HEK293T (cell line): ENCODE measurements at regions not wholly inside any gene's neighbourhood (a gene's known extent, or its start where the extent isn't known, plus 50 kb on each side); places are given as distances from the start of the nearest gene placed in this dataset.

Experiments
- CTCF ChIA-PET: fragments of 350-600 bp; formaldehyde crosslinking; extraction: SDS; loops from one replicate; lab custom pipeline; 2021; ENCODE audit warnings: antibody characterized with exemption, inconsistent platforms; lab: Yijun Ruan, JAX
- POLR2A ChIA-PET: fragments of 350-600 bp; formaldehyde crosslinking; extraction: SDS; loops from one replicate; lab custom pipeline; 2020; ENCODE audit warnings: antibody characterized with exemption, inconsistent platforms; lab: Yijun Ruan, JAX
- DNase-seq: peaks from one replicate; pipeline ENCODE4 v3.0.0; 2012; ENCODE audit warnings: mixed read lengths; ENCODE audit errors: extremely low spot score
- ARNT ChIP-seq: fragments of 450-650 bp; IDR thresholded peaks from 2 replicates; pipeline ENCODE4 v1.6.1; 2017; ENCODE audit warnings: mild to moderate bottlenecking
- BHLHE40 ChIP-seq: fragments of 450-650 bp; IDR thresholded peaks from 2 replicates; pipeline ENCODE4 v1.6.1; 2016; ENCODE audit warnings: mild to moderate bottlenecking, moderate library complexity, borderline replicate concordance
- CTBP1 ChIP-seq: fragments of 450-650 bp; IDR thresholded peaks from 2 replicates; pipeline ENCODE4 v1.6.1; 2016; ENCODE audit warnings: borderline replicate concordance
- ELF4 ChIP-seq: fragments of 450-650 bp; IDR thresholded peaks from 2 replicates; pipeline ENCODE4 v1.6.1; 2017; ENCODE audit warnings: antibody characterized with exemption
- FOXA1 ChIP-seq: fragments of 450-650 bp; IDR thresholded peaks from 2 replicates; pipeline ENCODE4 v1.6.1; 2016; ENCODE audit warnings: mild to moderate bottlenecking
- FOXK2 ChIP-seq: fragments of 450-650 bp; IDR thresholded peaks from 2 replicates; pipeline ENCODE4 v1.6.1; 2016; ENCODE audit warnings: mild to moderate bottlenecking
- FOXM1 ChIP-seq: fragments of 450-650 bp; IDR thresholded peaks from 2 replicates; pipeline ENCODE4 v1.6.1; 2017; ENCODE audit warnings: mild to moderate bottlenecking, borderline replicate concordance
- HDGF ChIP-seq: fragments of 450-650 bp; IDR thresholded peaks from 2 replicates; pipeline ENCODE4 v1.6.1; 2017; ENCODE audit warnings: antibody characterized with exemption, borderline replicate concordance
- L3MBTL2 ChIP-seq: fragments of 450-650 bp; conservative IDR thresholded peaks from 2 replicates; pipeline ENCODE4 v1.6.1; 2016; ENCODE audit warnings: mild to moderate bottlenecking
- LEF1 ChIP-seq: fragments of 450-650 bp; IDR thresholded peaks from 2 replicates; pipeline ENCODE4 v1.6.1; 2017; ENCODE audit warnings: mild to moderate bottlenecking, borderline replicate concordance
- NFRKB ChIP-seq: fragments of 450-650 bp; IDR thresholded peaks from 2 replicates; pipeline ENCODE4 v1.6.1; 2016; ENCODE audit warnings: mild to moderate bottlenecking, moderate library complexity
- SP1 ChIP-seq: fragments of 450-650 bp; IDR thresholded peaks from 2 replicates; pipeline ENCODE4 v1.6.1; 2017
- SUZ12 ChIP-seq: fragments of 450-650 bp; IDR thresholded peaks from 2 replicates; pipeline ENCODE4 v1.6.1; 2016; ENCODE audit warnings: mild to moderate bottlenecking
- TARDBP ChIP-seq: fragments of 450-650 bp; IDR thresholded peaks from 2 replicates; pipeline ENCODE4 v1.6.1; 2016
- ZNF384 ChIP-seq: fragments of 450-650 bp; IDR thresholded peaks from 2 replicates; pipeline ENCODE4 v1.6.1; 2016
- TF ChIP-seq, protein P1 (sequence below): fragments of 450-650 bp; IDR thresholded peaks from 2 replicates; pipeline ENCODE4 v1.6.1; 2016

DNA sequence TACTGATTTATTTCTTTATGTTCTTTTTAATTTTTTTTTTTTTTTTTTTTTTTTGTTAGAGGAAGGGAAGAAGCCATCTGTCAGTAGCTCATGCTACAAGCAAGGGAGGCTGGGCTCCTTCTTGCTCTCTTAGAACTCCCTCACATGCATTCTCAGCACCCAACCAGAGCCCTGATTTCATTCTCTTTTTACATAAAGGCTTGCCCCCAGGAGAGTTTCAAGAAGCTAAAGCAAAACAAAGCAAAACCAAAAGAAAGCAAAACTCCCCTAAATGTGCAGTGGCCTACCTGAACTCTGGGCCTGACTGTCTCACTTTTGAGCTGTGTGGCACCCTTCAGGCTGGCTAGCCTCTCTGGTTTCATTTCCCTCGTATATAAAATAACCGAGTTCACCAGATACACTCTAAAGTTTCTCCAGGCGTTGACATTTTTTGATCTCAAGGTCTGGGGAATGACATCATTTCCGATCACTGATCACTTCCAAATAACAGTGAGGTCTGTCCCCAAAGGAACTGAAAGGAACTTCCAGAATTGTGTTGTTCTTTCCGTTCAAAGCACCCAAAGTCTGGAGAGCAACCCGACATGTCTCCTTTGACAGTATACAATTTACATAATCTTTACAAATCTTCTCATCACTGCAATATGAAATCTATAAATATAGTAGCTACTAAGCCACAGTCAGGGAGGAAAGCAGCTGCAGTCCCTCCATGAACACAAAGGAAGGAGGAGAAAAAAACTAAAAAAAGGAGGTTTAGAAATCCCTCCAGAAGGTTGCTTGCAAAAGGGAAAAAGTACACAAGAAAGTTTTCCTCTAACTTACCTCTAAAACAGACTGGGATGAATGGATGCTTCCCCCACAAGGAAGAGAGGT lies 145.6 kb upstream of the NCK2 start:
- DNase-seq = no peak
- TF ChIP-seq ZNF384 (no peak), NFRKB (no peak), BHLHE40 (no peak)
- ChIA-PET CTCF (no interaction called here), POLR2A (no interaction called here)

DNA sequence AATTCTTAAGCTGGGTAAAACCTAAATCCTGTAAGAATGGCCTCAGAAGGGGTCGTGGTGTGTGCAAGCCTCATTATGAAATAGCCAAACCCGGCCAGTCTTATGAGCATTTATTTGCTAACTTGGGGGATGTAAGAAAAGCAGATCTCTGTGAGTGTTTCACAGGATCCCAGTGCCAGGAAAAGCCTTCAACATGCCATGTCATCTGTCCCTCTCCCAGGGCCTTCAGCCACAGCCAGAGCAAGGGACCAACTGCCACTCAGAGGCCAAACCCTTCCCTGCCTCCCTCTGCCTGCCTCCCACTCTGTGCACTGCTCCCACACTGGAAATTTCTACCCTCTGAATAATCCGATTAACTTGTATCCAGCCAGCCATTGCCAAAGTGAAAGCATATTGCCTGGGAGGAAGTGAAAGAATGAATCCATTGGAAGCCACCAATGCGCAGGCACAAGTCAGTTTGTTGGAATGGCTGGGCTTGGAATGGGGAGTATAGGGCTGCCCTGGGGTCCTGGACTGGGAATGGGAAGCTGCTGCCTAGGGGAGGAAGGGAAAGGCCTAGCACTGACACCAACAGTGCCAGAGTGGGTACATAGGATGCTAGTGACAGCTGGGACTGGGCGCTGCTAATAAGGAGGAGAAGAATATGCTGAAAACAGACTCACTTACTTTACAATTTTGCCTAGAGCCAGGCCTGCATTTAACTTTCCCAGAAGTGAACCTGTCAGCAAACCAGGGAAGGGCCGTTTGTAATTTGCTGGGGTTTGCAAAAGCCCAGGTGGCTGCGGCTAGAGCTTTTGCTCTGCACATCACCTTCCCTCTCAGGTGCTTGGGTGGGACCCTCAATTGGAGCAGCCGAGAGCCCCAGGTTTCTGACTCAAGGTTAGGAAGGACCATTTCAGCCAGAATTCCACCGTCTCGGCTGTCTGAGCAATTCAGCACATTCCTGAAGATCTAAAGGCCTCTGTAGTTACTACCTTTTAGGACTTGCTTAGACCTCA lies 146.6 kb upstream of the NCK2 start:
- no peak for TF ChIP-seq L3MBTL2
- no peak for TF ChIP-seq FOXM1
- TF ChIP-seq ELF4 = no peak
- TF ChIP-seq, protein P1, sequence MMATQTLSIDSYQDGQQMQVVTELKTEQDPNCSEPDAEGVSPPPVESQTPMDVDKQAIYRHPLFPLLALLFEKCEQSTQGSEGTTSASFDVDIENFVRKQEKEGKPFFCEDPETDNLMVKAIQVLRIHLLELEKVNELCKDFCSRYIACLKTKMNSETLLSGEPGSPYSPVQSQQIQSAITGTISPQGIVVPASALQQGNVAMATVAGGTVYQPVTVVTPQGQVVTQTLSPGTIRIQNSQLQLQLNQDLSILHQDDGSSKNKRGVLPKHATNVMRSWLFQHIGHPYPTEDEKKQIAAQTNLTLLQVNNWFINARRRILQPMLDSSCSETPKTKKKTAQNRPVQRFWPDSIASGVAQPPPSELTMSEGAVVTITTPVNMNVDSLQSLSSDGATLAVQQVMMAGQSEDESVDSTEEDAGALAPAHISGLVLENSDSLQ = no peak
- no peak for TF ChIP-seq ZNF384
- no peak for TF ChIP-seq NFRKB
- TF ChIP-seq SUZ12 = no peak
- no peak for TF ChIP-seq SP1
- no peak for TF ChIP-seq CTBP1
- TF ChIP-seq LEF1 = no peak
- no peak for TF ChIP-seq FOXA1
- no peak for TF ChIP-seq FOXK2
- TF ChIP-seq HDGF = no peak
- TF ChIP-seq BHLHE40 = no peak
- no peak for DNase-seq
- ChIA-PET POLR2A (no interaction called here), CTCF (no interaction called here)

DNA sequence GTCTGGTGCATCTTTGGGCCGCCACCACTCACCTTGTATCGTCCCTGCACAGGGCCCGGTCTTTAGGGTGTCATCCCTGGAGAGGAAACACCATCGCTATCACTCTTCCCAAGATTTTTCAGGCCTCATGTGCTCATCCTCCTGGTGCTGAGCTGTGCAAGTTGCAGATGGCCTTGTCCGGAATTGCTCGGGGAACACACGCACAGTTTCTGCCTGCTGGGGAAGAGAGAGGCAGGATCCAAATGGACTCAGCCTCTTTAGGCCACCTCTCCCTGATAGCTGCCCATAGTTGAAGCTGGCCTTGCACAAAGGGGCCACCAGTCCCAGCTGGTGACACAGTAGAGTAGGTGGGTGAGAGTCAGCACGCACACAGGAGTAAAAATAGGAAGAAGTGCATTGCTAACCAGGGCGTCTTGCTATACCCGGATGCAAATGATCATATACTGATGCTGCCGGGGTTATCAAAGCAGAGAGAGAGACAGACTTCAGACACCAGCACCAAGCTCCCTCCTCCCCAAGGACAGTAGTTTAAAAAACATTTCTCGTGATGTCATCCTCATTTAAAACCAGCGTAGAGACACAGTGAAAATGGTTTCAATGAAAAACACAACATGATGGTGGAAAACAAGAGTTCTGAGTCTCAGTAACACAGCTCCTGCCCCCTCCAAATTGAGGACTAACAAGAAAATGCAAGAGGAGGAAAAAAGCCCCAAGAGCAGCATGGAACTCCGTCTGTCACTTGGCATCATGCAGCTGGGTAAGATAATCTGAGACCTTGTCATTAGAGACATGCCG lies 147.5 kb upstream of the NCK2 start:
- TF ChIP-seq LEF1 (no peak), ZNF384 (no peak), FOXA1 (no peak), FOXK2 (no peak), ELF4 (no peak), ARNT (no peak), CTBP1 (no peak)
- TF ChIP-seq, protein P1 = no peak
- CTCF ChIA-PET = interaction anchor here (0.6 to 1.5 kb wide), 4 partner anchors 14 to 1495 kb away, joined by 3 to 6 read pairs (median 4); no protein-coding TSS in a partner anchor
- no peak for DNase-seq
- POLR2A ChIA-PET = no interaction called here

DNA sequence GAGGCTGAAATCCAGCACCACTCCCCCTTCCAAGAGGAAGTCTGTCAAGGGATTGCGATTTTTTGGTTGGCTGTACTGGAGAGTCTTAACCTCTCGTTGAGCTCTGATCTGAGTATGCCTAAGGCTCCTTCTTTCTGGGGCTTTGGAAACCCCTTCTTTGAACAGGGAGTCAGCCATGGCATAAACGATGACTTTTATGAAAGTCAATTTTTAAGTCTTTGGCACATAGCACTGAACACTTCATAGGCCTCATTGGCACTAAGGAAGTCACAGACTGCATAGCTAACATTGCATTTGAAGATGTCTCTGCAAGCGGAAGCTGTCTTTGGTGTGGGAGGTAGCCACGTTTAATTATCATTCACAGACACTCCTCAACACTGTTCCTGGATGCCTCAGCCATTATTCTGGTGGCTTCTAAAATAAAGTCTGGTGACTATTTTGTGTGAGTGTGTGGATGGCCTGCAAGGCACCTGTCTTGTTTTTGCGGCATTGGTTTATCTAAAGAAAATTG lies 148.2 kb upstream of the NCK2 start:
- TF ChIP-seq ZNF384 = no peak
- TF ChIP-seq ELF4 = no peak
- TF ChIP-seq FOXM1 = no peak
- TF ChIP-seq, protein P1 = no peak
- no peak for TF ChIP-seq CTBP1
- TF ChIP-seq L3MBTL2 = no peak
- TF ChIP-seq ARNT = no peak
- no peak for TF ChIP-seq BHLHE40
- no peak for TF ChIP-seq NFRKB
- no peak for TF ChIP-seq SUZ12
- TF ChIP-seq LEF1 = no peak
- TF ChIP-seq FOXA1 = no peak
- TF ChIP-seq SP1 = no peak
- no peak for TF ChIP-seq HDGF
- TF ChIP-seq FOXK2 = no peak
- no peak for TF ChIP-seq TARDBP
- CTCF ChIA-PET = interaction anchor here (0.6 to 1.5 kb wide), 4 partner anchors 13 to 1494 kb away, joined by 3 to 6 read pairs (median 4); no protein-coding TSS in a partner anchor
- POLR2A ChIA-PET = no interaction called here
- no peak for DNase-seq

DNA sequence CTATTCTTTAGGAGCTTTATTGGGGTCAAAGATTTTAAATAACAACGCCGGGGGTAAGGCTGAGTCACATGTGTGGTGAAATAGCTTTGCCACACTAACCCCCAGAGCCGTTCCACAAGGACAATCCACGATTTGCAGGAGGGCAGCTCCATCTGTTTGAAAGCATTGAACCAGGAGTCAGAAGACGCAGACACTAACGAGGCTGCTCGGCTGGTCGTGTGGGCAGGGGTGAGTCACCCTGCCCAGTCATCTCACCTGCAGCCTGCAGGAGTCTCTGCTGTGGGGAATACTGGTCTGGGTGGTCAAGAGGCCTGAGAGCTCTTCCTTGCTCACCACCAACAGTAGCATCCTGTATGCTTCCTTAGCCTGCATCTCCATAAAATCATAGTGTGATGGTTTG lies 149.2 kb upstream of the NCK2 start:
- ChIA-PET POLR2A (no interaction called here), CTCF (interaction anchor here (1.5 kb wide), 1 partner anchor 12 kb away, joined by 6 read pairs; no protein-coding TSS in a partner anchor)
- TF ChIP-seq HDGF (no peak), TARDBP (no peak), ELF4 (no peak), ARNT (no peak), LEF1 (no peak), NFRKB (no peak), ZNF384 (no peak), L3MBTL2 (no peak), BHLHE40 (no peak), FOXK2 (no peak), CTBP1 (no peak), SUZ12 (no peak), FOXM1 (no peak)
- TF ChIP-seq, protein P1 = no peak
- DNase-seq = no peak
